NK-92 treated with Interleukin-12 subunit alpha and Interleukin-12 subunit beta, amount 100 ng/mL, for 24 hours (cell line): ENCODE measurements at regions not wholly inside any gene's neighbourhood (a gene's known extent, or its start where the extent isn't known, plus 50 kb on each side); places are given as distances from the start of the nearest gene placed in this dataset.

Experiments
- DNase-seq: peaks from one replicate; lab custom pipeline; 2025; lab: John Stamatoyannopoulos, UW

DNA sequence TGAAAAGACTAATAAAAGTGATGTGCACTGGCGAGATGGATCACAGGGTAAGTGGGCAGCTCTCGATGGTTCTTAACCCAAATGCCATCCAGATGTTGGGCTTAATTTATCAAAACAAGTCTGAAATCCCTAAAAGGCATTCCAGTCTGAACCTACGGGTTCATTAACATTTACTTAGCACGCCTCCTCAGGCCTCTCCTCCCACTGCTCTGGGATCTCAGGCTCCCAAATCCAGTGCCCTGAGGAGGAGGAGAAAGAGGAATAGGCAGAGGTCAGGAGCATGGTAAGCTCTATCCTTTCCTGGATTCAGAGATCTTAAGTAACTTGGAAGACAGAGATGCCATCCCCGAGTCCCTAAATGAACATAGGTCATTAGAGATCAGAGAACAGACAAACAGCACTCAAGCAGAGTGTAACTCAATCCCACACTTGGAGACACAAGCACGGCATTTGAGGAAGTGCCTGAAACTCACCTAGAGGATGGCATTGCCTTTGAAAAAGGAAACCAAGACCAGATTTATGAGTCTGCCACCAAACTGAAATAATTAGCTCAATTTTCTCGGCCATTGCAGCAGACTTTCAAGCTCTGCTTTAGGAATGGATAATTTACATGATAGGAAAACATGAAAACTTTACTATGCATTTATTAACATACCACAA lies 140.9 kb downstream of the CXCL12 start:
- no peak for DNase-seq

DNA sequence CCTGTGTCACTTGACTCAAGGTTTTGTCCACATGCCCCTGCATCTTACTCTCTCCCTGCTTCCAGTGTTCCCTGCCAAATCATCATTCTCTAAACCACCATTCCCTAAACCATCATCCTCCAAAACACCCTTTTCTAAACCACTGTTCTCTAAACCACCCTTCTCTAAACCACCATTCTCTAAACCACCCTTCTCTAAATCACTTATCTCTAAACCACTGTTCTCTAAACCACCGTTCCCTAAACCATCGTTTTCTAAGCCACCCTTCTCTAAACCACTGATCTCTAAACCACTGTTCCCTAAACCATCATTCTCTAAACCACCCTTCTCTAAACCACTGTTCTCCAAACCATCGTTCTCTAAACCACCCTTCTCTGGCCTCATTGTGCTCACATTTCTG lies 142.1 kb downstream of the CXCL12 start:
- no peak for DNase-seq

GRCh38 chr10:44242091-44242490 lies 142.8 kb downstream of the CXCL12 start:
- DNase-seq, result no peak

GRCh38 chr10:44240584-44241205 lies 144.2 kb downstream of the CXCL12 start:
- DNase-seq, result no peak

GRCh38 chr10:44238212-44238611 lies 146.7 kb downstream of the CXCL12 start:
- no peak for DNase-seq

- DNase-seq, result no peak
Measured at GRCh38 chr10:44237364-44238049, 147.4 kb downstream of the CXCL12 start.

DNA sequence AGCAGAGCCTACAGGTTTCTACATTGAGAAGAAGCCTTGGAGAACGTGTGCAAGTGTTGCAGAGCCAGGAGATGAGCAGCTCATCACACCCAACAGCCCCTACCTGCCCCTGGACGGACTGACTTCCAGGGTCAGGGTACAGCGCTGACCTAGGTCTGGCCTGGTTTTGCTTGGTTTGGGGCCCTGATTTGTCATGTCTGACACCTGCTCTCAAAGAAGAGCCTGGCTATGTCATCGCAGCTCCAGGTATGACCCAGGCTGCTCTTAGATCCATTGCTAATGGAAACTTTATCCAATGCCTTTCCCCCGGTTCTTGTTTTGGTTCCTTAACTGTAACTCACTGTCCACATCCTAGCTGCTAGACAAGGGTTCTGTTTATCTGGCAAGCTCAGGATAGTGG lies 149.5 kb downstream of the CXCL12 start:
- no peak for DNase-seq

GRCh38 chr10:44234483-44234875 lies 150.4 kb downstream of the CXCL12 start:
- no peak for DNase-seq

DNA sequence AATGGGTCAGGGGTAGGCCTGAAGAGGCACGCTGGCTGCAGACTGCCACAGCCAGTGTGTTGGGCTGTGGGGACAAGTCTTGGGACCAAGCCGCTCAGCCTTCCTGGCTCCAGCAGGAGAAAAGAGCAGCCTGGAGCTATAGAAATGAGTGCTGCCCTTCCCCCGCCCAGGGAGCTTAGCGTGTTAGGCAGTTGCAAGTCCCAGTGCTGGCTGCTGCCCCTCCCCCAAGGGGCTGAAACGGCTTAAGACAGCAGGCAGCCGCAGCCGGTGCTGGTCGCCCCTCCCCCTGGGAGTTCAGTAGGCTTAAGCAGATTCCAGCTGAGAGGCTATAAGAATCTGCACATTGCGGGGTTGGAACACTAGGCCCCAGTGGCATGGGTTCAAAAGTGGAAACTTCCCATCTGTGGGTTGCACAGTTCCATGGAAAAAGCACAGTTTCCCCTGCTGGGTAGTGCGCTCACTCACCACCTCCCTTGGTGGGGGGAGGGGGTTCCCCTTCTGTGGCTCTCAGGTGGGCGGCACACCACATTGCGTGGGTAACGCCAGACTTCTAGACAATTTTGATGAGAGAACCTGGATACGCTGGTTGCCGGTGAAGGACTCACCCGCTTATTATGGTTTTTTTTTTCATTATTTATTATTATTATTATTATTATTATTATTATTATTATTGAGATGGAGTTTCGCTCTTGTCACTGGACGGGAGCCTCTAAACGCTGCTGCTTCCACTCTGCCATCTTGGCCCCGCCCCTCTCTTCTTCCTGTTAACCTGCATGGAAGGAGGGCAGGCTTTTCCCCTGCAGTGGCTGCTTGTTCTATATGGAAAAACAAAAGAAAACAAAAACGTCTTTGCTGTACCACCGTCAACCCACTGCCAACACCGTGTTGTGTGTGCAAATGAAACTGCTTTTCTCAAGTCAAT lies 151.1 kb downstream of the CXCL12 start:
- DNase-seq, result no peak

- no peak for DNase-seq
Measured at GRCh38 chr10:44217274-44217820, 167.6 kb downstream of the CXCL12 start.

DNA sequence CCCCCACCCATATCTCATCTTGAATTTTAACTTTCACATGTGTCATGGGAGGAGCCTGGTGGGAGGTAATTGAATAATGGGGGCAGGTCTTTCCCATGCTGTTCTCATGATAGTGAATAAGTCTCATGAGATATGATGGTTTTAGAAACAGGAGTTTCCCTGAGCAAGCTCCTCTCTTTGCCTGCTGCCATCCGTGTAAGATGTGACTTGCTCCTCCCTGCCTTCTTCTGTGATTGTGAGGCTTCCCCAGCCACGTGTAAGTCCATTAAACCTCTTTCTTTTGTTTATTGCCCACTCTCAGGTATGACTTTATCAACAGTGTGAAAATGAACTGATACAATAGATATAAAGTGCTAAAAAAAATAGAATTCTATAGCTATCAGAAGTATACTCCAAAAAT lies 168.8 kb downstream of the CXCL12 start:
- no peak for DNase-seq

DNA sequence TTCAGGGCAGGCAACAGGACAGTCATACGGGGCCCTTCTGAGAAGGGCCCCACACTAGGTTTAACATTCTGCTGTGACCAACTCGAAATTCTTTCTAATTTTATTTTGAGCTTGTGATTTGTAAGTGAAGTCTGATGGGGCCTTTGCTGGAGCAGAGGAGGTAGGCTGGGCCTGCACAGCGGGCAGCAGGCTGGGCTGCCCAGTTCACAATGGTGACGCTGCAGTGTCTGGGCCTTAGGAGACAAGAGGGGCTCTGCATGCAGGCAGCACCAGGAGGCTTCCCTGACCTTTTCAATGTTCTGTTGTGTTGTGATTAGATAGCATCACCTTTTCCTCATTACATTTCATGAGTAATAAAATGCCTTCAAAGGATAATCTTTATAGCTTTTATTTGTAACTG lies 175.1 kb downstream of the CXCL12 start:
- DNase-seq, result no peak

DNA sequence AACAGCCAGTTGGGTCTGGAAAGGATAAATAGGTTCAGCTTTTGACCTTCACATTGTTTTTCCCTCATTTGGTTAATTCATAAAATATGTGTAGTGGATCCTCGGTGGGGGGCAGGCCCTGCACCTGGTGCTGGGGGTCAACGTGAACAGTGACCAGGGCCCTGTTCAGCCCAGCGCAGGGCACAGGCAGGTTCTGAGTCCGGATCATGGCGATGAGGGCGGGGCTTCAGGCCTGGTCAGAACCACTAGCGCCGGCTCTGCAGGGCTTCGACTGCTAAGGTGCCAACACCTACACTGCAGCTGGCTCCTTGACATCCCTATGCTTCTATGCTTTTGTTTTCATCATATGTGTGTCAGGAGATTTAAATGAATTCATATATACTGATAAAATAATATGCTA lies 177.7 kb downstream of the CXCL12 start:
- no peak for DNase-seq

GRCh38 chr10:44206127-44206818 lies 178.6 kb downstream of the CXCL12 start:
- DNase-seq, result no peak

- DNase-seq, result no peak
Measured at GRCh38 chr10:44205067-44205466, 179.8 kb downstream of the CXCL12 start.

GRCh38 chr10:44203535-44203934 lies 181.4 kb downstream of the CXCL12 start:
- DNase-seq, result no peak

DNA sequence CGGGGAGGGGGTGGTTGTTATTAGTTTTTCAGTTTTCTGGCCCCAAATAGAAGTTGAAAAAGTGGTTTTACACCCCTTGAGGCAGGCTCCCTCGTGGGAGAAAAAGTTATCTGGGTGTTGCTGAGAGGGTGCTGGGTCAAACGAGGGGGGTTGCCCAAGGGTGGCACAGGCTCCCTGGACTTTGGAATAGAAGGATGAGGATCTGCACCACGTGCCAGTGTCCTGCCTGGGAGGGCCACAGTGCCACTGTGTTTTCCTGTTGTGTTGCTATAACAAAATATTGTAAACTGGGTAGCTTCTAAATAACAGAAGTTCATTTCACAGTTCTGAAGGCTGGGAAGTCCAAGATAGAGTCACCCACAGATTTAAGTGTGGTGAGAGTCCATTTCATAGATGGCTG lies 181.9 kb downstream of the CXCL12 start:
- DNase-seq, result no peak

DNA sequence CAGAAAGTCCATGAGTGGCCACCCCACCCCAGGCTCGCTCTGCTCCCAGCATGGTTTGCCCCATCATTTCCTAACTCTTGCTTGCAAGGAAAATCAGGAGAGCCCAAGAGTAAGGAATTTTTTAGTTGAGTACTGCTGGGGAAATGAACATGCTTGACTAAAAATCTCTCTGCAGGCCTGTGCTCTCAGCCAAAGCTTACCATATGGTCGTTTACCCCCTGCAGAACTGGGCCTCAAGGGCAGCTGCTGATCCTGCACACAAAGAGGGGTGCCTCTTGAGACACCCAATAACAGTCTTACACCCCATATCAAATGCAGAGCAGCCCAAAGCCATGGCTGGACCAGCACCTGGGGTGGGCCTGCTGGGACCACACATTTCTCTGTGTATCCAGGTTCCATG lies 183.2 kb downstream of the CXCL12 start:
- no peak for DNase-seq

DNA sequence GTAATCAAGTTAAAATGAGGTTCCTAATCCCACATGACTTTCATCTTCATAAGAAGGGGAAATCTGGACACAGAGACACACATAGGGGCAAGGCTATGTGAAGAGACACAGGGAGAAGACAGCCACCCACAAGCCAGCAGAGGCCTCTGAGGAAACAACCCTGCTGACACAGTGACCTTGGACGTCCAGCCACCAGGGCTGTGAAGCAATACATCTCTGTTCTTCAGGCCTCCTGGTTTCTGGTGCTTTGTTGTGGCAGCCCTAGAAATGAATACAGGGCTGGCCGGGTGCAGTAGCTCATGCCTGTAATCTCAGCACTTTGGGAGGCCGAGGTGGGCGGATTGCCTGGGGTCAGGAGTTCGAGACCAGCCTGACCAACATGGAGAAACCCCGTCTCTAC lies 183.9 kb downstream of the CXCL12 start:
- DNase-seq, result no peak

GRCh38 chr10:44199991-44200655 lies 184.8 kb downstream of the CXCL12 start:
- no peak for DNase-seq

- no peak for DNase-seq
Measured at GRCh38 chr10:44199267-44199666, 185.6 kb downstream of the CXCL12 start.
